ENCODE measurements at regions not wholly inside any gene's neighbourhood (a gene's known extent, or its start where the extent isn't known, plus 50 kb on each side); places are given as distances from the start of the nearest gene placed in this dataset.

- TF ChIP-seq, protein P1, sequence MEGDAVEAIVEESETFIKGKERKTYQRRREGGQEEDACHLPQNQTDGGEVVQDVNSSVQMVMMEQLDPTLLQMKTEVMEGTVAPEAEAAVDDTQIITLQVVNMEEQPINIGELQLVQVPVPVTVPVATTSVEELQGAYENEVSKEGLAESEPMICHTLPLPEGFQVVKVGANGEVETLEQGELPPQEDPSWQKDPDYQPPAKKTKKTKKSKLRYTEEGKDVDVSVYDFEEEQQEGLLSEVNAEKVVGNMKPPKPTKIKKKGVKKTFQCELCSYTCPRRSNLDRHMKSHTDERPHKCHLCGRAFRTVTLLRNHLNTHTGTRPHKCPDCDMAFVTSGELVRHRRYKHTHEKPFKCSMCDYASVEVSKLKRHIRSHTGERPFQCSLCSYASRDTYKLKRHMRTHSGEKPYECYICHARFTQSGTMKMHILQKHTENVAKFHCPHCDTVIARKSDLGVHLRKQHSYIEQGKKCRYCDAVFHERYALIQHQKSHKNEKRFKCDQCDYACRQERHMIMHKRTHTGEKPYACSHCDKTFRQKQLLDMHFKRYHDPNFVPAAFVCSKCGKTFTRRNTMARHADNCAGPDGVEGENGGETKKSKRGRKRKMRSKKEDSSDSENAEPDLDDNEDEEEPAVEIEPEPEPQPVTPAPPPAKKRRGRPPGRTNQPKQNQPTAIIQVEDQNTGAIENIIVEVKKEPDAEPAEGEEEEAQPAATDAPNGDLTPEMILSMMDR (IDR thresholded peaks at IDR 0.05) = no peak
- TF ChIP-seq POLR2A (IDR thresholded peaks at IDR 0.05) = no peak
Measured at GRCh38 chr4:162685410-162685809, 481.3 kb downstream of the NAF1 start.
